Activated naive CD8-positive, alpha-beta T cell treated with anti-CD3 and anti-CD28 coated beads for 36 hours (primary cell): ENCODE measurements at regions not wholly inside any gene's neighbourhood (a gene's known extent, or its start where the extent isn't known, plus 50 kb on each side); places are given as distances from the start of the nearest gene placed in this dataset.
"Not testable (repeated sequence)": the region's sequence is repeated elsewhere in the genome, so short reads cannot be mapped to it uniquely, and the experiment has no call there.

ENCODE experiments used
- DNase-seq: peaks from one replicate; pipeline ENCODE4 v3.0.0; 2021
- H3K27ac Mint-ChIP-seq: one replicate; pipeline ENCODE4 v1.8.0; 2022; ENCODE audit warnings: mild to moderate bottlenecking, moderate library complexity, mixed read lengths
- H3K27me3 Mint-ChIP-seq: one replicate; pipeline ENCODE4 v1.8.0; 2022; ENCODE audit warnings: mild to moderate bottlenecking, mixed read lengths
- H3K36me3 Mint-ChIP-seq: one replicate; pipeline ENCODE4 v1.8.0; 2021; ENCODE audit warnings: mild to moderate bottlenecking, mixed read lengths
- H3K4me1 Mint-ChIP-seq: one replicate; pipeline ENCODE4 v1.8.0; 2021; ENCODE audit warnings: mixed read lengths
- H3K4me3 Mint-ChIP-seq: one replicate; pipeline ENCODE4 v1.8.0; 2022; ENCODE audit warnings: mild to moderate bottlenecking, moderate library complexity, mixed read lengths
- H3K9me3 Mint-ChIP-seq: one replicate; pipeline ENCODE4 v1.8.0; 2022; ENCODE audit warnings: mixed read lengths

DNA sequence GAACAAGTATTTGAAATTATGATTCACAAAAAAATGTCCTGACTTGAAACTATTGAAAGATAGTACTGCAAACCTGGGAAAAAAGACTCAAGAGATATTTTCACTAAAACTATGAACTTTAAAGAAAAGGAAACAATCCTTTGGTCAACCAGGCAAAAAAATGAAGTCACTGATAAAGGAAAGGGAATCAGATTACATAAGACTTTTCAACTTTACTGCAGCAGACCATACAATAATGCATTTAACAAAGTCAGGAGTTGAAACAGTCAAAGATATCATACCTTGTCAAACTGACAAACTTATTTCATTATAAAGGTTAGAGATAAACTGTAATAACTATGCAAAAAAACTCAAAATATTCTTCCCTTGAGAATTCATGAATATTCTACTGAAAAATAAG is 361.6 kb downstream of the DLEU7 start:
- Mint-ChIP-seq H3K9me3 (no peaks in the 10 kb centered on the region), H3K27me3 (peaks cover 3% of the 10 kb centered on the region), H3K4me3 (no peak overlapping the region), H3K4me1 (no peaks in the 10 kb centered on the region), H3K27ac (no peak overlapping the region), H3K36me3 (no peaks in the 10 kb centered on the region)
- no peak for DNase-seq

DNA sequence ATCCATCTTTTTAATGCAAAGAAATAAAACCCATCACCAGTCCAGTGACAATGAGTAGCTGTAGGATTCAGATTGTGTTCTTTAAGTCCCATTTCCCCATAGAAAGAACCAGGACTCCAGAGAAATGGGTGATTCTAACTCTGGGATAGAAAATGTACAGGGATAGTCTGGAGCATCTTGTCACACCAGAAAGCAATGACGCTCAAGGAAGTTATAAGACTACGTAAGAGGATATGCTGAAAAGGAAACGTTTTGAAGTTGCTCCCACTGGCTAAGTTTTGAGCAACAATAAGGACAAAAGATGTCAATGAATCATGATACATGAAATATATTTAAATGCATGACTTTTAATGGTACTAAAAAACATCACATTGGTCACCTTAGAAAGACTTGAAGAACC is 360.1 kb downstream of the DLEU7 start:
- no peaks in the 10 kb centered on the region for H3K36me3 Mint-ChIP-seq
- H3K4me1 Mint-ChIP-seq = no peaks in the 10 kb centered on the region
- H3K27me3 Mint-ChIP-seq = peaks cover 3% of the 10 kb centered on the region
- H3K27ac Mint-ChIP-seq = no peak overlapping the region
- no peak overlapping the region for H3K4me3 Mint-ChIP-seq
- no peak for DNase-seq
- no peaks in the 10 kb centered on the region for H3K9me3 Mint-ChIP-seq

DNA sequence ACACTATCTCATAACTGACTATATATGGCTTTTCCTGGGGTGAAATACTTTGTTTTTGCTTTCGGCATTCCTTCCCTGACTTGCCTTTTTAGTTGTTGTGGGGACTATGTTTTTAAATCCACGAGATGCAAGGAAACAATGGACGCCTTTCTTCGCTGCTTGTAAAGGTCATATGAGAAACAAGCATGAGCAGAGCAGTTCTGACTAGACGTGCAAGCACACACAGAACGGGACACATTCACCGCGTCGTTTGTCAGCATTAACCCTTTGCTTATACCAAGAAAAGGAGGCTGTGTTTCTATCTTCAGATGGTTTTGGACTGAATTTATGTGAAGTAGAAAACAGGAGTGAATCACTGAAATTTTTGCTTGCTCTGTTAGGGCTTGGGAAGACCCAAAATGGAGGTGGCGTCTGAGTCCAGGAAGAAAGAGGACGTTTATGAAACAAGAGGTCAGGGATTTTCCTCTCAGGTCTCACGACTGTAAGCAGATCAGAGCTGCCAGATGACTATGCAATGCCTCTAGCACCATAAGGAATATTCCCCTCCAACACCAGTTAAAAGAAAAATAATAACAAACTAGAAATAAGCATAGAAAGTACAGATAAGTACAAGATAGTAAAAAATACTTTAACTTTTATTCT is 358.9 kb downstream of the DLEU7 start:
- H3K36me3 Mint-ChIP-seq = no peaks in the 10 kb centered on the region
- no peaks in the 10 kb centered on the region for H3K4me1 Mint-ChIP-seq

DNA sequence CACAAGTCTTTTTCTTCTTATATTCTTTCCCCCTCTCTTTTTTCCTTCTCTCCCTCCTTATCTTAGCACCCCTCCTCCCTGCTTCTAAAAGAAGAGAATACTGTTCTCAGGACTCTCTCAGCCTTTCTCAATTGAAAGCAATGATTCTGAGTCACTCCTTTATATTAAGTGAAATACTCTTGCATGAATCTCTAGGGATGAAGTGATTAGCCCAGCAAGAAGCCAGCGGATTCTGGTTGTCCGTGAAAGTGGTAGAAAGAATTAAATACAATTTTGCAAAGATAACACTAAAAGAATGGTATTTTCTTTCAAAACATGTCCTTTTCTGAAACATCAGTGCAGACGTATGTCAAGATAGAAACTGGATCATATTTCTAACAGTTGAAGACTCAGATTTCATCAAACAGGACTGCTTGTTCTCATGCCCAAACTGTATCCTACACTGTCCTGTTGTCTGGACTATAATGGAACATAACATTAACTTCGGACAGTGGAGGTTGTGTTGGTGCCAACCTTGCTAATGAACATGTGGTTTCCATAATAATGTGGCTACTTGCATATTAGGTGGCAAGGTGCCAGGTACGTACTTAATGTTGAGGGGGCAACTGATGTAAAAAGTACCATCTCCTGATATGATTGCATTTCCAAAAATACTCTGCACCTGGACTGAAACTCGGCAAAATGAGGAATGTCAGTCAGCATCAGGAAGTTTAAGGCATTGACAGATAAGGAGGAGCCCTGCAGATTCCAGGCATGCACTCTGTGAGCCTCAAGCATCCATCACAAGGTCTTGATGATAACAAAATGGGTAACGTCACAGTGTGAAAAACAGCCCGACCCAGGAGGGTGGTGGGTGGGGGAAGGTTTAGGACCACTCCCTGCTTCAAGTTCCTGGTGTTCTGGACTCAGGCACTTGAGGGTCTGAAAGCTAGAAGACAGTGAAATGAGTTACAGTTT is 357.2 kb downstream of the DLEU7 start:
- H3K36me3 Mint-ChIP-seq = no peaks in the 10 kb centered on the region
- H3K4me1 Mint-ChIP-seq = no peaks in the 10 kb centered on the region
- H3K4me3 Mint-ChIP-seq = no peak overlapping the region
- H3K27ac Mint-ChIP-seq = no peak overlapping the region
- peaks cover 3% of the 10 kb centered on the region for H3K27me3 Mint-ChIP-seq
- no peak for DNase-seq
- no peaks in the 10 kb centered on the region for H3K9me3 Mint-ChIP-seq

More for the DNA sequence above, 358.9 kb downstream of the DLEU7 start:
- Mint-ChIP-seq H3K27ac (no peak overlapping the region), H3K9me3 (no peaks in the 10 kb centered on the region), H3K4me3 (no peak overlapping the region), H3K27me3 (peaks cover 3% of the 10 kb centered on the region)
- DNase-seq = no peak

DNA sequence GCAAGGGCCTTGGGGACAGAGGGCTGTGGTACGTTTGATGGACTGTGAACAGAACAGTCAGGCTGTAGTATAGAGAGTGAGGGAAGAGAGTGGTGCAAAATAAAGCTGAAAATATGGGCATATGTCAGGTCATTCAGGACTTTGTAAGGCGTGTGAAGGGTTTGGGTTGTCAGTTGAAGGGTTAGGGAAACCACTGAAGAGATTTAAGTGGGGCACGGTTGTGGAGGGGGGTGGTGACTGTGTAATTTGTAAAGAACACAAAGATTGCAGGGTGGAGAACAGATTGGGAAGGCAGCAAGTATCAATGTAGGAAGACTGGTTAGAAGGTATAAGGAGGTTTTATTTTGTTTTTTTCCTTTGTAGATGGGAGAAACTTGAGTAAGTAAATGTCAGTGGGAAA is 349.8 kb downstream of the DLEU7 start:
- H3K4me1 Mint-ChIP-seq = no peaks in the 10 kb centered on the region
- no peaks in the 10 kb centered on the region for H3K27me3 Mint-ChIP-seq
- H3K36me3 Mint-ChIP-seq = no peaks in the 10 kb centered on the region
- H3K27ac Mint-ChIP-seq = no peak overlapping the region
- no peak for DNase-seq
- no peak overlapping the region for H3K4me3 Mint-ChIP-seq
- H3K9me3 Mint-ChIP-seq = no peaks in the 10 kb centered on the region

DNA sequence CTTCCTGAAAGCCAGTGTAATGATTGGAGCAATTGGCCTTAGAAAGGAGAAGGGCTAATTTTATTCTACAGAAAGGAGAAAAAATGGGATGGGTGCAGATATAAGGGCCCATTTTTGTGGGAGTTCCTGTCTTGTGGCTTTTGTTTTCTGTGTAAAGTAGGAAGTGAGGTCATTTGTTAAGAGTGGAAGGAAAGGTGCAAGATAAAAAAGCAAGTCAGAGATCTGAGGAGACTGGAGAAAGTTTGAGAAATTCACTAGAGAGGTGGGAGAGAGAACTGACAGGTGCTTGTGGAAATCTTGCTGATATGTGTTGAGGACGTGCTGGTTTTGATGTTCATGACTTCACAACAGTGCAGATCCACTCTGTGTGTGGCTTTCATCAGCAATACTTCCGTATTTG is 349.4 kb downstream of the DLEU7 start:
- H3K9me3 Mint-ChIP-seq = no peaks in the 10 kb centered on the region
- DNase-seq = no peak
- H3K27ac Mint-ChIP-seq = no peak overlapping the region
- H3K27me3 Mint-ChIP-seq = no peaks in the 10 kb centered on the region
- H3K4me3 Mint-ChIP-seq = no peak overlapping the region
- no peaks in the 10 kb centered on the region for H3K36me3 Mint-ChIP-seq
- H3K4me1 Mint-ChIP-seq = no peaks in the 10 kb centered on the region

DNA sequence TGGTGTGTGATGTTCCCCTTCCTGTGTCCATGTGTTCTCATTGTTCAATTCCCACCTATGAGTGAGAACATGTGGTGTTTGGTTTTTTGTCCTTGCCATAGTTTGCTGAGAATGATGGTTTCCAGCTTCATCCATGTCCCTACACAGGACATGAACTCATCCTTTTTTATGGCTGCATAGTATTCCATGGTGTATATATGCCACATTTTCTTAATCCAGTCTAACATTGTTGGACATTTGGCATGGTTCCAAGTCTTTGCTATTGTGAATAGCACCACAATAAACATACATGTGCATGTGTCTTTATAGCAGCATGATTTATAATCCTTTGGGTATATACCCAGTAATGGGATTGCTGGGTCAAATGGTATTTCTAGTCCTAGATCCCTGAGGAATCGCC is 340.3 kb downstream of the DLEU7 start:
- not testable (repeated sequence) for DNase-seq, H3K36me3 Mint-ChIP-seq, H3K4me1 Mint-ChIP-seq, H3K27me3 Mint-ChIP-seq, H3K9me3 Mint-ChIP-seq, H3K27ac Mint-ChIP-seq, H3K4me3 Mint-ChIP-seq

DNA sequence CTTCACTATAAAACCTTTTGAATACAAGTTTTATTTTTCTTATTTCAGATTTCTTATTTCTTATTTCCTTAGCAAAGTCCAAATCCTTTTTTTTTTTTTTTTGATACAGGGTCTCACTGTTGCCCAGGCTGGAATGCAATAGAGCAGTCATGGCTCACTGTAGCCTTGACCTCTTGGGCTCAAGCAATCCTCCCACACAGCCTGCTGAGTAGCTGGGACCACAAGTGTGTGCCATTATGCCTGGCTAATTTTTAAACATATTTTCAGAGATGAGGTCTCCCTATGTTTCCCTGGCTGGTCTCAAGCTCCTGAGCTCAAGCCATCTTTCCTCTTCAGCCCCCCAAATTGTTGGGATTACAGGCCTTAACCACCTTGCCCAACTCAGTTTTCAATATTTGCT is 334.3 kb downstream of the DLEU7 start:
- no peak overlapping the region for H3K4me3 Mint-ChIP-seq
- H3K4me1 Mint-ChIP-seq = no peaks in the 10 kb centered on the region
- no peak for DNase-seq
- H3K9me3 Mint-ChIP-seq = peaks cover 4% of the 10 kb centered on the region
- H3K27me3 Mint-ChIP-seq = no peaks in the 10 kb centered on the region
- H3K27ac Mint-ChIP-seq = no peak overlapping the region
- peaks cover 3% of the 10 kb centered on the region for H3K36me3 Mint-ChIP-seq

DNA sequence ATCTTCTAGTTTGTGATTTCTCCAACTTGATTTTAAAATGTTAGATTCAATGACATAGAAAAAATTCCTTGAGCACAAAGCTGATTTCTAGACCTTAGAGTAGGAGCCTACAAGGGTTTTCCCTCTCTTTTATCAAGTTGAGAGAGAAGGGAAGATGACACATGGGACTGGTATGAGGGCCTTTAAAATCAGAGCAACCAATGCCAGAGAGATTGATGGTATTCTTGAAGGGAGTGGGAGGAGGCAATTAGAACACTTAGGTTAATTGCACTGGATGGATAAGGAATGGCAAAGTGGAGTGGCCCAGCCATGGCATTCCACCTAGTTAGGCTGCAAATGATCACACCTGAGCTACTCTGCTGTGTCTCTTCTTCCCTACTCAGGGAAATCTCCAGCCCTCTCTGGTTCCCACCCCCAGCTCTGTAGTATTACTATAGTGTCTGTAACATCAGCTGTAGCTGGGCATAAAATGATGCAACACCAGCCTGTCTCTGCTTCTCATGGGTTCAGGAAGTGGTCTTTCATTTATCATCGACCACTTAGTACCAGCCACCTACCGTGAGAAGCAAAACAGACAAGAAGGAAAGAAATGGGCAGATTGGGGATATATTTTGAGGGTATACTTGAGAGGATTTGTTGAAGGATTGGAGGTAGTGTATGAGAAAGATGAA is 333.6 kb downstream of the DLEU7 start:
- H3K4me1 Mint-ChIP-seq = no peaks in the 10 kb centered on the region
- DNase-seq = no peak
- H3K27me3 Mint-ChIP-seq = no peaks in the 10 kb centered on the region
- H3K9me3 Mint-ChIP-seq = peaks cover 3% of the 10 kb centered on the region
- no peak overlapping the region for H3K27ac Mint-ChIP-seq
- H3K4me3 Mint-ChIP-seq = no peak overlapping the region
- H3K36me3 Mint-ChIP-seq = peaks cover 3% of the 10 kb centered on the region

DNA sequence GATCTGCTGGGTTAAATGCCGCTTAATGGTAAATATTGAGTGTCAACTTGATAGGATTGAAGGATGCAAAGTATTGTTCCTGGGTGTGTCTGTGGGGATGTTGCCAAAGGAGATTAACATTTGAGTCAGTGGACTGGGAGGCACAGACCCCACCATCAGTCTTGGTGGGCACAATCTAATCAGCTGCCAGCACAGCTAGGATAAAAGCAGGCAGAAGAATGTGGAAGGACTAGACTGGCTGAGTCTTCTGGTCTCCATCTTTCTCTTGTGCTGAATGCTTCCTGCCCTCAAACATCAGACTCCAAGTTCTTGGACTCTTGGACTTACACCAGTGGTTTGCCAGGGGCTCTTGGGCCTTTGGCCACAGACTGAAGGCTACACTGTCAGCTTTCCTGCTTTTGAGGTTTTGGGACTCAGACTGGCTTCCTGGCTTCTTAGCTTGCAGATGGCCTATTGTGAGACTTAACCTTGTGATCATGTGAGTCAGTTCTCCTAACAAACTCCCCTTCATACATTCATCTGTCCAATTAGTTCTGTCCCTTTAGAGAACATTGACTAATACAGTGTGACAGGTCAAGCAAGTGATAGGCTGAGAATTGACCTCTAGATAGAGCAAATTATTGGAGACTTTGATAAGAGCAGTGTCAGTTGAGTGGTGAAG is 332.5 kb downstream of the DLEU7 start:
- H3K27me3 Mint-ChIP-seq, H3K4me1 Mint-ChIP-seq, H3K36me3 Mint-ChIP-seq, H3K4me3 Mint-ChIP-seq, DNase-seq, H3K27ac Mint-ChIP-seq, H3K9me3 Mint-ChIP-seq: not testable (repeated sequence)

DNA sequence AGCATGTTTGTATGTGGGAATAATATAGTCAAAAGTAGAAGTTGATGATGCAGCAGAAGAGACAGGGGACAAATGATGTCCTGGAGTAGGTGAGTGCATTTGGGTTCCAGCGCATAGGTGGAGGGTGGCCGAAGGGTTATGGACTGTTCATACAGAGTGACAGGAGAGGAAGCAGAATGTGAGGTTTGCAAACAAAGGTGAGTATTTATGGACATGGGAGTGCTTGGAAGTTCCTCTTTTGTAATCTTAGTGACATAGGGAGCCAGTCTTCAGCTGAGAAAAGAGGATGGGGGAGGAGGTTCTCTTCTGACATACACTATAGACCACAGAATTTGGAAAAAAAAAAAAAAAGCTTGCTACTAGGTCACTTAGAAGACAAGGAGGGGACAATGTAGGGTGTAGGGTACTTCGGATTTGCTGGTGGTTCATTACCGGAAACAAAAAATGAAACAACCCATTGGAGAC is 331.6 kb downstream of the DLEU7 start:
- peaks cover 3% of the 10 kb centered on the region for H3K9me3 Mint-ChIP-seq
- H3K27me3 Mint-ChIP-seq = no peaks in the 10 kb centered on the region
- H3K27ac Mint-ChIP-seq = no peak overlapping the region
- H3K36me3 Mint-ChIP-seq = peaks cover 3% of the 10 kb centered on the region
- no peaks in the 10 kb centered on the region for H3K4me1 Mint-ChIP-seq
- H3K4me3 Mint-ChIP-seq = no peak overlapping the region
- DNase-seq = no peak

DNA sequence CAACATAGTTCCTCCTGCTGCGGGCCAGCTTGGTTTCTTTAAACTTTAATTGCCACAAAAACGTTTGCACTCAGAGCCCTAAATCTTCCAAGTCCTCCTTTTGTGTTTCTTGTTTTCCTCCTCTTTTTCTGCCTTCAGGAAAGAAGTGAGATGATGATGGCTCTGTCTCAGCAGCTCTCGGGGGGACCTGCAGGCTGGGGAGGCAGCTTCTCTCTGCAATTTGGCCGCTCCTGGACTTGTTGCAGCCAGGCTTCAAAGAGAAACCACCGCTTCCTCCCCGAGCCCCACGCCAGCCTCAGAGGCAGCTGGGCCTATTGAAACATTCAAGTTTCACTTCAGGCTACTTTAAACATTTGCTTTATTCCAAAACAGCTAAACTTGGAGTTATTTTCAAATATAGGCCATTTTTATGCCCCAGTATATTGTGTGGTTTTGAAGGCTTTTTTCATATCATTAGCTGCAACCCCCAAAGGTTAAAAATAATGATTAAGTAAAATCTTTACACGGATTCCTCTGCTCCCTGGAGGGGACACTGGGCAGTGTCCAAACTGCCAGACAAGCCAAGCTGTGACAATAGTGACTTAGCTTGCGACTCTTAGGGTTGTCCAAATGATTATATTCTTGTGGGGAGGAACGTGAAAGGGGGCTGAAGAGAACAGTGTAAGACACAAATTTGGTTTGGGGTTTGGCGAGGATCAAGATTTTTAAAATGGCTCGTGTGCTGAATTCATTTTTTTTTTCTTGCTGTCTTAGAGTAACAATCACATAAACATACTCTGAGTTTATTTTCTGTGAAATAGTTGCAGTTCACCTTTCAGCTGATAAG is 330.8 kb downstream of the DLEU7 start:
- Mint-ChIP-seq H3K4me1 (no peaks in the 10 kb centered on the region), H3K9me3 (peaks cover 2% of the 10 kb centered on the region), H3K27me3 (no peaks in the 10 kb centered on the region), H3K36me3 (peaks cover 2% of the 10 kb centered on the region), H3K27ac (no peak overlapping the region), H3K4me3 (no peak overlapping the region)
- DNase-seq = peak; percentile 40

DNA sequence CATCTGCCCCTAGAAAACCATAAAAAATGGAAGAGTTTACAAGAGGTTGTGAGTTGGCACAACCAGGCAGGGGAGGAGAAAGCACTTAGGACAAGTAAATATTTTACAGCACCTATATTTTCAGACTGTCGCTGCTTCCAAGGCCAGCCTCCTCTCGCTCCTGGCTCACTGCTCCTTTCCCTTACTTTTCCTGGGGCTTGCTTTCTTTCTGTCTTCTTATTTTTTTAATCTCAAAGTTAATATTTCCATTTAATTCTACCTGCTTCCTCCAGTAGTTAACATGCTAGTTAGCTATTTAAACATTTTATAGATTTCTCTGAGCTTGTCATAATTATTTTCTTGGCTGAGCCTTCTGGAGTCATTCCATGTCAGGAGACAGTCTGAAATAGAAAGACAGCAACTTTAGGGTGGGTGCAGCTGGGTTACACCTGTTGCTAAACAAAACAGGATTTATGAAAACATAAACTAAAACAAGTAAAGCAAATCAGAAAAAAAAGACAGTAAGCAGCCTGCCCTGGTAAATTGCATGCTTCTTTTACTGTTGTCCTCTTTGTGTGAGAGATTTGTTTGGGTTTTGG is 330.1 kb downstream of the DLEU7 start:
- DNase-seq = no peak
- H3K4me3 Mint-ChIP-seq = no peak overlapping the region
- H3K9me3 Mint-ChIP-seq = no peaks in the 10 kb centered on the region
- H3K4me1 Mint-ChIP-seq = no peaks in the 10 kb centered on the region
- no peaks in the 10 kb centered on the region for H3K27me3 Mint-ChIP-seq
- no peak overlapping the region for H3K27ac Mint-ChIP-seq
- no peaks in the 10 kb centered on the region for H3K36me3 Mint-ChIP-seq

DNA sequence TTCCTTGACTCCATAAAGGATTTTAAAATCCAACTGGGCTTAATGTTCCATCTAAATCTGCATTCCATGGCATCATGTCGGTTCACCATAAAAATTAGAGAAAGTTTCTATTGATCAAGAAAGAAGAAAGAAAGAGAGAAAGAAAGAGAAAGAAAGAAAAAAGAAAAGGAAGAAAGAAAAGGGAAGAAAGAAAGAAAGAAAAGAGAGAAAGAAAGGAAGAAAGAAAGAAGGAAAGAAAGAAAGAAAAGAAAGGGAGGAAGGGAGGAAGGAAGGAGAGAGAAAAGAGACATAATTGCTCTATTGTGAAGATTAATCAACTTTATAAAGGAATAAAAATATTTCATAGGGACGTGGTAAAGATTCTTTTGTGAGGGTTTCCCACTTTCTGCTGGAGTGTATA is 329.2 kb downstream of the DLEU7 start:
- no peak for DNase-seq
- H3K27me3 Mint-ChIP-seq = peaks cover under 1% of the 10 kb centered on the region
- no peaks in the 10 kb centered on the region for H3K36me3 Mint-ChIP-seq
- no peak overlapping the region for H3K4me3 Mint-ChIP-seq
- H3K27ac Mint-ChIP-seq = no peak overlapping the region
- H3K4me1 Mint-ChIP-seq = no peaks in the 10 kb centered on the region
- no peaks in the 10 kb centered on the region for H3K9me3 Mint-ChIP-seq
